ENCODE measurements at regions not wholly inside any gene's neighbourhood (a gene's known extent, or its start where the extent isn't known, plus 50 kb on each side); places are given as distances from the start of the nearest gene placed in this dataset.

DNA sequence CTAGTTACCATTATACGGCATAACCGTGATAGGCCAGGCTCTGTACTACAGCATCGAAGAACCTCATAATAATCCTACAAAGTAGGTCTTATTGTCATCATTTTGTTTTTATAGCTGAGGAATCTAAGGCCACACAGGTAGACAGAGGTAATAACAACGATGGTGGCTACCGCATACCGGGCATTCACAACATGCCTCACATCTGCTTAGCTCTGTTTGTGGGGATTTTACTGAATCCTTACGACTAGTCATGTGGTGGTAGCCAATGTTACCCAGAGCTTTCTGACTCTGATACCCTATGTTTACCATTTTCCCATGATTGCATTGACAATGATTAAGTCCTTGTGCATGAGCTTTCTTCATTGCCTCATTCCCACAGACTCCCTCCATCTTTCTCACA is 269.4 kb downstream of the TCF7L2 start:
- TF ChIP-seq EZH2 (IDR thresholded peaks at IDR 0.05; ENCODE audit: borderline replicate concordance, low read depth, low read length) (no peak), U2AF2 (optimal IDR thresholded peaks at IDR 0.05; ENCODE audit: low read depth, low read length) (no peak), CBFA2T2 (conservative IDR thresholded peaks at IDR 0.05) (no peak), SETDB1 (IDR thresholded peaks at IDR 0.05; ENCODE audit: low read length) (no peak), JUN (IDR thresholded peaks at IDR 0.05; ENCODE audit: borderline replicate concordance, low read depth, low read length) (no peak), JUN (CRISPR knock-in tag; IDR thresholded peaks at IDR 0.05; ENCODE audit: borderline replicate concordance) (no peak), FOXP1 (CRISPR knock-in tag; IDR thresholded peaks at IDR 0.05) (no peak)
- TF ChIP-seq, protein P1, sequence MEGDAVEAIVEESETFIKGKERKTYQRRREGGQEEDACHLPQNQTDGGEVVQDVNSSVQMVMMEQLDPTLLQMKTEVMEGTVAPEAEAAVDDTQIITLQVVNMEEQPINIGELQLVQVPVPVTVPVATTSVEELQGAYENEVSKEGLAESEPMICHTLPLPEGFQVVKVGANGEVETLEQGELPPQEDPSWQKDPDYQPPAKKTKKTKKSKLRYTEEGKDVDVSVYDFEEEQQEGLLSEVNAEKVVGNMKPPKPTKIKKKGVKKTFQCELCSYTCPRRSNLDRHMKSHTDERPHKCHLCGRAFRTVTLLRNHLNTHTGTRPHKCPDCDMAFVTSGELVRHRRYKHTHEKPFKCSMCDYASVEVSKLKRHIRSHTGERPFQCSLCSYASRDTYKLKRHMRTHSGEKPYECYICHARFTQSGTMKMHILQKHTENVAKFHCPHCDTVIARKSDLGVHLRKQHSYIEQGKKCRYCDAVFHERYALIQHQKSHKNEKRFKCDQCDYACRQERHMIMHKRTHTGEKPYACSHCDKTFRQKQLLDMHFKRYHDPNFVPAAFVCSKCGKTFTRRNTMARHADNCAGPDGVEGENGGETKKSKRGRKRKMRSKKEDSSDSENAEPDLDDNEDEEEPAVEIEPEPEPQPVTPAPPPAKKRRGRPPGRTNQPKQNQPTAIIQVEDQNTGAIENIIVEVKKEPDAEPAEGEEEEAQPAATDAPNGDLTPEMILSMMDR (IDR thresholded peaks at IDR 0.05 in 2 of 3, conservative IDR thresholded peaks at IDR 0.05 in 1 of 3; ENCODE audit: insufficient read depth in 2 of 3, low read depth in 1 of 3, low read length in 3 of 3) = no peak

Data from K562 (cell line).